ENCODE measurements at regions not wholly inside any gene's neighbourhood (a gene's known extent, or its start where the extent isn't known, plus 50 kb on each side); places are given as distances from the start of the nearest gene placed in this dataset.
A peak's percentile ranks its signal among the peaks of the same experiment; 100 is the strongest.

- DNase-seq = no peak
These were observed 236.0 kb downstream of the GLRX3 start for GRCh38 chr10:130372222-130372621.

GRCh38 chr10:130372866-130373265, 236.7 kb downstream of the GLRX3 start:
- no peak for DNase-seq

GRCh38 chr10:130377986-130378540, 241.9 kb downstream of the GLRX3 start:
- no peak for DNase-seq

- DNase-seq = peak; percentile 5
These were observed 242.6 kb downstream of the GLRX3 start for GRCh38 chr10:130378556-130379400.

- no peak for DNase-seq
These were observed 243.9 kb downstream of the GLRX3 start for GRCh38 chr10:130380056-130380455.

GRCh38 chr10:130382031-130382430, 245.8 kb downstream of the GLRX3 start:
- DNase-seq = no peak

- DNase-seq = no peak
These were observed 251.9 kb downstream of the GLRX3 start for GRCh38 chr10:130387936-130388580.

- DNase-seq = no peak
These were observed 252.6 kb downstream of the GLRX3 start for GRCh38 chr10:130388746-130389145.

GRCh38 chr10:130389906-130390305, 253.7 kb downstream of the GLRX3 start:
- DNase-seq = no peak

- DNase-seq = no peak
These were observed 255.8 kb downstream of the GLRX3 start for GRCh38 chr10:130392031-130392430.

- no peak for DNase-seq
These were observed 257.2 kb downstream of the GLRX3 start for GRCh38 chr10:130393342-130393741.

GRCh38 chr10:130394832-130395231, 258.6 kb downstream of the GLRX3 start:
- DNase-seq = no peak

GRCh38 chr10:130395248-130395936, 259.2 kb downstream of the GLRX3 start:
- no peak for DNase-seq

- DNase-seq = no peak
These were observed 259.9 kb downstream of the GLRX3 start for GRCh38 chr10:130396044-130396443.

GRCh38 chr10:130398090-130398994, 262.2 kb downstream of the GLRX3 start:
- DNase-seq = no peak

- no peak for DNase-seq
These were observed 263.3 kb downstream of the GLRX3 start for GRCh38 chr10:130399425-130399950.

- DNase-seq = no peak
These were observed 264.7 kb downstream of the GLRX3 start for GRCh38 chr10:130400890-130401289.

GRCh38 chr10:130401860-130402765, 265.9 kb downstream of the GLRX3 start:
- no peak for DNase-seq

- DNase-seq = no peak
These were observed 267.2 kb downstream of the GLRX3 start for GRCh38 chr10:130403153-130404075.
